Liver (tissue), 8 donors: ENCODE measurements at regions not wholly inside any gene's neighbourhood (a gene's known extent, or its start where the extent isn't known, plus 50 kb on each side); places are given as distances from the start of the nearest gene placed in this dataset.
"Not testable (repeated sequence)": the region's sequence is repeated elsewhere in the genome, so short reads cannot be mapped to it uniquely, and the experiment has no call there.

Experiments
- DNase-seq: peaks from one replicate; pipeline ENCODE4 v3.0.0-alpha.2; 2017; ENCODE audit warnings: low spot score
- H3K27ac ChIP-seq, 2 donors: one replicate each; pipeline ENCODE4 v1.7.0; 2013; ENCODE audit warnings: inconsistent platforms in 2 of 2, low read length in 2 of 2, control low read depth in 1 of 2, low read depth in 1 of 2, mild to moderate bottlenecking in 1 of 2
- H3K27me3 ChIP-seq, 4 donors: one replicate each; pipeline versions ENCODE4 v1.6.1 to v1.7.0; 2013; ENCODE audit warnings: low read length in 3 of 4, inconsistent platforms in 1 of 4, mild to moderate bottlenecking in 1 of 4, moderate library complexity in 1 of 4; ENCODE audit not compliant: control insufficient read depth in 4 of 4, insufficient read depth in 4 of 4
- H3K36me3 ChIP-seq, 4 donors: one replicate each; pipeline versions ENCODE4 v1.6.1 to v1.7.0; 2013; ENCODE audit warnings: low read length in 3 of 4, mild to moderate bottlenecking in 3 of 4, low read depth in 1 of 4, moderate library complexity in 1 of 4; ENCODE audit not compliant: control insufficient read depth in 4 of 4, insufficient read depth in 3 of 4
- H3K4me1 ChIP-seq, 4 donors: one replicate each; pipeline versions ENCODE4 v1.6.1 to v1.7.0; 2013; ENCODE audit warnings: low read length in 3 of 4, mild to moderate bottlenecking in 3 of 4, moderate library complexity in 1 of 4; ENCODE audit not compliant: control insufficient read depth in 4 of 4, insufficient read depth in 4 of 4
- H3K4me3 ChIP-seq, 3 donors: one replicate each; pipeline versions ENCODE4 v1.6.1 to v1.7.0; 2013; ENCODE audit warnings: low read length in 3 of 3, control low read depth in 1 of 3, low read depth in 1 of 3, mild to moderate bottlenecking in 1 of 3
- H3K9ac ChIP-seq, 2 donors: one replicate each; pipeline ENCODE4 v1.7.0; 2013; ENCODE audit warnings: low read length in 2 of 2, mild to moderate bottlenecking in 2 of 2, moderate library complexity in 2 of 2, control low read depth in 1 of 2, low read depth in 1 of 2
- H3K9me3 ChIP-seq, 4 donors: one replicate each; pipeline versions ENCODE4 v1.6.1 to v1.7.0; 2013; ENCODE audit warnings: low read length in 3 of 4; ENCODE audit not compliant: control insufficient read depth in 4 of 4
- ATF3 ChIP-seq: IDR thresholded peaks from 2 replicates; pipeline ENCODE4 v1.6.1; 2016; ENCODE audit warnings: antibody characterized with exemption
- CTCF ChIP-seq: fragments of 150-350 bp; IDR thresholded peaks from 2 replicates; pipeline ENCODE4 v1.5.1; 2017; ENCODE audit warnings: improper control_type of control experiment, low read depth, low read length; ENCODE audit not compliant: missing input control
- EGR1 ChIP-seq, 2 donors: IDR thresholded peaks; 2 replicates each; pipeline ENCODE4 v1.6.1; 2016 to 2018; ENCODE audit warnings: antibody characterized with exemption in 2 of 2, low read depth in 2 of 2
- FOXA1 ChIP-seq: IDR thresholded peaks from 2 replicates; pipeline ENCODE4 v1.6.1; 2016; ENCODE audit warnings: antibody characterized with exemption
- FOXA2 ChIP-seq: IDR thresholded peaks from 2 replicates; pipeline ENCODE4 v1.6.1; 2016; ENCODE audit warnings: antibody characterized with exemption
- HNF4A ChIP-seq, 2 donors: conservative IDR thresholded peaks; 2 replicates each; pipeline ENCODE4 v1.6.1; 2016; ENCODE audit warnings: antibody characterized with exemption in 2 of 2, mild to moderate bottlenecking in 2 of 2
- HNF4G ChIP-seq: IDR thresholded peaks from 2 replicates; pipeline ENCODE4 v1.6.1; 2016; ENCODE audit warnings: antibody characterized with exemption
- JUND ChIP-seq, 2 donors: IDR thresholded peaks; 2 replicates each; pipeline ENCODE4 v1.6.1; 2016; ENCODE audit warnings: antibody characterized with exemption in 2 of 2
- MAX ChIP-seq: IDR thresholded peaks from 2 replicates; pipeline ENCODE4 v1.6.1; 2016; ENCODE audit warnings: antibody characterized with exemption
- NR2F2 ChIP-seq: IDR thresholded peaks from 2 replicates; pipeline ENCODE4 v1.6.1; 2016; ENCODE audit warnings: antibody characterized with exemption
- REST ChIP-seq: IDR thresholded peaks from 2 replicates; pipeline ENCODE4 v1.6.1; 2016; ENCODE audit warnings: antibody characterized with exemption, mild to moderate bottlenecking
- RXRA ChIP-seq, 2 donors: IDR thresholded peaks; 2 replicates each; pipeline ENCODE4 v1.6.1; 2017 to 2018; ENCODE audit warnings: antibody characterized with exemption in 2 of 2, mild to moderate bottlenecking in 1 of 2
- TAF1 ChIP-seq: conservative IDR thresholded peaks from 2 replicates; pipeline ENCODE4 v1.6.1; 2016; ENCODE audit warnings: antibody characterized with exemption, mild to moderate bottlenecking
- YY1 ChIP-seq: IDR thresholded peaks from 2 replicates; pipeline ENCODE4 v1.6.1; 2016; ENCODE audit warnings: antibody characterized with exemption, mild to moderate bottlenecking
- ZBTB33 ChIP-seq: IDR thresholded peaks from 2 replicates; pipeline ENCODE4 v1.6.1; 2016; ENCODE audit warnings: antibody characterized with exemption
- WGBS: extraction: QIAGEN DNeasy Blood & Tissue Kit; methylation state at CpG from one replicate; pipeline ENCODE4 v1.1.7; 2013; 5-methylcytosine and 5-hydroxymethylcytosine counted together
- donor health status: healthy.
- donor health status: healthy.
- donor health status: healthy.
- donor health status: healthy.
- donor health status: healthy.

GRCh38 chr5:13581132-13581531 lies 363.4 kb downstream of the DNAH5 start:
- H3K27ac ChIP-seq = no peak overlapping the region
- no peak overlapping the region for H3K4me3 ChIP-seq
- no peak for DNase-seq
- no peaks in the 10 kb centered on the region for H3K27me3 ChIP-seq
- H3K9ac ChIP-seq = no peak overlapping the region
- H3K9me3 ChIP-seq = no peaks in the 10 kb centered on the region
- H3K4me1 ChIP-seq = peaks cover 0 to 12% (median 7%) of the 10 kb centered on the region in 4 donors
- no peaks in the 10 kb centered on the region for H3K36me3 ChIP-seq
- TF ChIP-seq NR2F2 (no peak), FOXA1 (no peak), HNF4A (conservative IDR thresholded peaks at IDR 0.05) (no peak), REST (no peak), TAF1 (no peak), JUND (IDR thresholded peaks at IDR 0.05) (no peak)
- WGBS = 74% methylated on average over 5 of the region's 5 CpGs

- peaks cover 0 to 12% (median 7%) of the 10 kb centered on the region in 4 donors for H3K4me1 ChIP-seq
- no peak overlapping the region for H3K9ac ChIP-seq
- no peak overlapping the region for H3K27ac ChIP-seq
- no peaks in the 10 kb centered on the region for H3K9me3 ChIP-seq
- no peaks in the 10 kb centered on the region for H3K27me3 ChIP-seq
- no peak for TF ChIP-seq CTCF
- TF ChIP-seq EGR1 (IDR thresholded peaks at IDR 0.05; ENCODE audit: low read depth in 2 of 2) = no peak
- no peak for TF ChIP-seq FOXA2
- TF ChIP-seq HNF4G = peak; percentile 58
- TF ChIP-seq FOXA1 = no peak
- TF ChIP-seq HNF4A (conservative IDR thresholded peaks at IDR 0.05) = peak; percentile 69 to 86
- no peak for TF ChIP-seq ZBTB33
- no peak for TF ChIP-seq RXRA (IDR thresholded peaks at IDR 0.05)
- no peak for TF ChIP-seq MAX
- TF ChIP-seq JUND (IDR thresholded peaks at IDR 0.05) = no peak
- no peak for TF ChIP-seq NR2F2
- no peak for TF ChIP-seq YY1
- TF ChIP-seq REST = no peak
- TF ChIP-seq ATF3 = no peak
- WGBS = 47% methylated on average over 5 of the region's 5 CpGs
- DNase-seq = no peak
- H3K4me3 ChIP-seq = no peak overlapping the region
- H3K36me3 ChIP-seq = no peaks in the 10 kb centered on the region
These were observed 364.4 kb downstream of the DNAH5 start for GRCh38 chr5:13580058-13580457.

- H3K4me1 ChIP-seq = peaks cover 0 to 12% (median 7%) of the 10 kb centered on the region in 4 donors
- not testable (repeated sequence) for H3K27ac ChIP-seq, H3K4me3 ChIP-seq, H3K9ac ChIP-seq, H3K36me3 ChIP-seq, DNase-seq, H3K9me3 ChIP-seq, H3K27me3 ChIP-seq
- 87% methylated on average over 9 of the region's 9 CpGs for WGBS
These were observed 365.4 kb downstream of the DNAH5 start for GRCh38 chr5:13579091-13579490.
